Lower lobe of right lung (tissue), 2 donors: ENCODE measurements at regions not wholly inside any gene's neighbourhood (a gene's known extent, or its start where the extent isn't known, plus 50 kb on each side); places are given as distances from the start of the nearest gene placed in this dataset.

Experiments
- ATAC-seq, 2 donors: fragments of 200-7000 bp; cut with Tn5 transposase; one replicate each; pipeline ENCODE4 v1.9.1; 2020 to 2022; ENCODE audit warnings: mild to moderate bottlenecking in 2 of 2, moderate library complexity in 2 of 2
- DNase-seq: peaks from one replicate; pipeline ENCODE4 v3.0.0-alpha.2; 2020
- H3K27ac ChIP-seq: fragments of 200-600 bp; one replicate; pipeline ENCODE4 v1.8.0; 2022
- H3K27me3 ChIP-seq: fragments of 200-600 bp; one replicate; pipeline ENCODE4 v1.8.0; 2022; ENCODE audit warnings: low read depth
- H3K36me3 ChIP-seq: fragments of 200-600 bp; one replicate; pipeline ENCODE4 v1.8.0; 2022; ENCODE audit warnings: mild to moderate bottlenecking
- H3K4me1 ChIP-seq: fragments of 200-600 bp; one replicate; pipeline ENCODE4 v1.8.0; 2022
- H3K4me3 ChIP-seq: fragments of 200-600 bp; one replicate; pipeline ENCODE4 v1.8.0; 2022; ENCODE audit warnings: mild to moderate bottlenecking
- H3K9me3 ChIP-seq: fragments of 200-600 bp; one replicate; pipeline ENCODE4 v1.8.0; 2022
- CTCF ChIP-seq: fragments of 200-600 bp; IDR thresholded peaks from one replicate; pipeline ENCODE4 v1.8.0; 2022; ENCODE audit warnings: antibody characterized with exemption, mild to moderate bottlenecking
- intact Hi-C: fragments of 100-400 bp; cut with DNase I; formaldehyde crosslinking; loops from one replicate; pipeline ENCODE4 v1.11.0; 2022
- donor health status: DM: no; HTN: yes; CAD: no; lungs with severe emphysema.

- ATAC-seq: no peak
- intact Hi-C loops: no loop called here
Measured at GRCh38 chr11:13101644-13102512, 92.8 kb downstream of the RASSF10 start.

GRCh38 chr11:13102513-13102840 is 93.4 kb downstream of the RASSF10 start:
- intact Hi-C loops: no loop called here
- Histone ChIP-seq H3K4me3 (no peak overlapping the region), H3K9me3 (no peaks in the 10 kb centered on the region), H3K27ac (no peak overlapping the region), H3K27me3 (no peaks in the 10 kb centered on the region), H3K4me1 (peaks cover 16% of the 10 kb centered on the region), H3K36me3 (no peaks in the 10 kb centered on the region)
- ATAC-seq (no peak), DNase-seq (no peak)
- no peak for TF ChIP-seq CTCF

More at GRCh38 chr11:13101644-13102512, 92.8 kb downstream of the RASSF10 start:
- Histone ChIP-seq H3K4me3 (no peak overlapping the region), H3K36me3 (no peaks in the 10 kb centered on the region), H3K27ac (no peak overlapping the region), H3K27me3 (no peaks in the 10 kb centered on the region), H3K4me1 (peaks cover 16% of the 10 kb centered on the region), H3K9me3 (no peaks in the 10 kb centered on the region)
- no peak for TF ChIP-seq CTCF
- no peak for DNase-seq

- no peak for TF ChIP-seq CTCF
- H3K27me3 ChIP-seq: no peaks in the 10 kb centered on the region
- no peak overlapping the region for H3K27ac ChIP-seq
- no peak for ATAC-seq
- intact Hi-C loops: no loop called here
- H3K4me1 ChIP-seq: peaks cover 16% of the 10 kb centered on the region
- no peak overlapping the region for H3K4me3 ChIP-seq
- H3K9me3 ChIP-seq: no peaks in the 10 kb centered on the region
- no peak for DNase-seq
- no peaks in the 10 kb centered on the region for H3K36me3 ChIP-seq
Measured at GRCh38 chr11:13102865-13103539, 93.9 kb downstream of the RASSF10 start.

- TF ChIP-seq CTCF: no peak
- no peaks in the 10 kb centered on the region for H3K9me3 ChIP-seq
- H3K4me1 ChIP-seq: peaks cover 16% of the 10 kb centered on the region
- no peak overlapping the region for H3K27ac ChIP-seq
- H3K27me3 ChIP-seq: no peaks in the 10 kb centered on the region
- DNase-seq: no peak
- ATAC-seq: no peak
- intact Hi-C loops: no loop called here
- H3K36me3 ChIP-seq: no peaks in the 10 kb centered on the region
- H3K4me3 ChIP-seq: no peak overlapping the region
Measured at GRCh38 chr11:13103962-13104554, 94.9 kb downstream of the RASSF10 start.

- peak in 1 of 2 donors; percentile 40 for ATAC-seq
Measured at GRCh38 chr11:13104619-13105236, 95.6 kb downstream of the RASSF10 start.

More at GRCh38 chr11:13104619-13105236, 95.6 kb downstream of the RASSF10 start:
- intact Hi-C loops: no loop called here
- no peak for TF ChIP-seq CTCF
- no peaks in the 10 kb centered on the region for H3K9me3 ChIP-seq
- peaks cover 16% of the 10 kb centered on the region for H3K4me1 ChIP-seq
- H3K27ac ChIP-seq: no peak overlapping the region
- H3K36me3 ChIP-seq: no peaks in the 10 kb centered on the region
- no peak for DNase-seq
- H3K4me3 ChIP-seq: no peak overlapping the region
- H3K27me3 ChIP-seq: no peaks in the 10 kb centered on the region
